NB4 (cell line): ENCODE measurements at regions not wholly inside any gene's neighbourhood (a gene's known extent, or its start where the extent isn't known, plus 50 kb on each side); places are given as distances from the start of the nearest gene placed in this dataset.

Experiments
- DNase-seq: peaks from one replicate; pipeline ENCODE4 v3.0.0; 2010; ENCODE audit warnings: low read depth
- H3K4me3 ChIP-seq: one replicate; pipeline ENCODE4 v1.5.1; 2011; ENCODE audit warnings: mild to moderate bottlenecking, low read depth, low read length, moderate library complexity
- MYC ChIP-seq: IDR thresholded peaks from 2 replicates; pipeline ENCODE4 v1.6.1; 2011; ENCODE audit warnings: low read depth, low read length
- POLR2A ChIP-seq: IDR thresholded peaks from 2 replicates; pipeline ENCODE4 v1.6.1; 2011; ENCODE audit warnings: mild to moderate bottlenecking; ENCODE audit not compliant: insufficient read length; ENCODE audit errors: extremely low read depth
- TF ChIP-seq, protein P1 (sequence below): IDR thresholded peaks from one replicate; pipeline ENCODE4 v1.5.1; 2012; ENCODE audit warnings: low read depth, low read length
- TF ChIP-seq, protein P2 (sequence below): IDR thresholded peaks from 2 replicates; pipeline ENCODE4 v1.6.1; 2011; ENCODE audit warnings: low read depth, low read length

DNA sequence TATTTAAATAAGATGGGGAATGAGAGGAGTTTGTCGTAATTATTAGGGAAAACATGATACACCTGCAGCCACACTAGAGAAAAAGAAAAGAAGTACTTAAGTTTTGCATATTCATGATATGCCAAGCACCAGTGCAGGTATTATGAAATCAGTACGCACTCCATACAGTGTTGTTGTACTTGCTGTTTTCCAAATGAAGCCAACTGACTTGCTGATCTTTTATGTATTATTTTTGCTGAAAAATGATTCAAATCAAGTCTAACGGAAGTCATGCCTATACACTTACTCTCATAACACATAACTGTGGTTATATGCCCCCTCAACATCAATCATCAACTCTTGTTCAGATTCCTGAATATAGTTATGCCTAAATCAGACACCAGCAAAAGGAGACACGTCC lies 584.9 kb upstream of the EYS start:
- DNase-seq, result no peak
- TF ChIP-seq, protein P1, sequence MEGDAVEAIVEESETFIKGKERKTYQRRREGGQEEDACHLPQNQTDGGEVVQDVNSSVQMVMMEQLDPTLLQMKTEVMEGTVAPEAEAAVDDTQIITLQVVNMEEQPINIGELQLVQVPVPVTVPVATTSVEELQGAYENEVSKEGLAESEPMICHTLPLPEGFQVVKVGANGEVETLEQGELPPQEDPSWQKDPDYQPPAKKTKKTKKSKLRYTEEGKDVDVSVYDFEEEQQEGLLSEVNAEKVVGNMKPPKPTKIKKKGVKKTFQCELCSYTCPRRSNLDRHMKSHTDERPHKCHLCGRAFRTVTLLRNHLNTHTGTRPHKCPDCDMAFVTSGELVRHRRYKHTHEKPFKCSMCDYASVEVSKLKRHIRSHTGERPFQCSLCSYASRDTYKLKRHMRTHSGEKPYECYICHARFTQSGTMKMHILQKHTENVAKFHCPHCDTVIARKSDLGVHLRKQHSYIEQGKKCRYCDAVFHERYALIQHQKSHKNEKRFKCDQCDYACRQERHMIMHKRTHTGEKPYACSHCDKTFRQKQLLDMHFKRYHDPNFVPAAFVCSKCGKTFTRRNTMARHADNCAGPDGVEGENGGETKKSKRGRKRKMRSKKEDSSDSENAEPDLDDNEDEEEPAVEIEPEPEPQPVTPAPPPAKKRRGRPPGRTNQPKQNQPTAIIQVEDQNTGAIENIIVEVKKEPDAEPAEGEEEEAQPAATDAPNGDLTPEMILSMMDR, result no peak
- TF ChIP-seq POLR2A, result no peak
- TF ChIP-seq, protein P2, sequence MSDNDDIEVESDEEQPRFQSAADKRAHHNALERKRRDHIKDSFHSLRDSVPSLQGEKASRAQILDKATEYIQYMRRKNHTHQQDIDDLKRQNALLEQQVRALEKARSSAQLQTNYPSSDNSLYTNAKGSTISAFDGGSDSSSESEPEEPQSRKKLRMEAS, result no peak
- no peak for TF ChIP-seq MYC

DNA sequence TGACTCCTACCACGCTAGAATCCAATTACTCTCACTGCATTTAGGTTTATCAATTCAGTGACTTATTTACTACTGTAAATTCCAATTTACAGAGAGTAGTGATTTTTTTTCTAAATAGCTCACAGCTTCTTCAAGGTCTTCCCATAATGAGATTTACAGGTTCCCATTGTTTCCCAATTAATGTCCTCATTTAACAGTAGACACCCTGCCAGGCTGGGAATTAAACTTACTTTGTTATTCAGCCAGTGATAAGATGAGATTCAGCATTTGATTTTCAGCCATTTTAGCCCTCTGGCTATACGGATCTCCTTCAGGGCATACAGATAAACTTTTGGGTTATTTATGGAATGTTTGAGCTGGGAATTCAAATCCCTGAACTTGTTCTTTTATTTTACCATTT lies 582.9 kb upstream of the EYS start:
- DNase-seq, result no peak
- H3K4me3 ChIP-seq, result no peak overlapping the region
- TF ChIP-seq POLR2A (no peak), MYC (no peak)
- TF ChIP-seq, protein P1, result no peak
- TF ChIP-seq, protein P2, result no peak

More for the DNA sequence above, 584.9 kb upstream of the EYS start:
- no peak overlapping the region for H3K4me3 ChIP-seq

DNA sequence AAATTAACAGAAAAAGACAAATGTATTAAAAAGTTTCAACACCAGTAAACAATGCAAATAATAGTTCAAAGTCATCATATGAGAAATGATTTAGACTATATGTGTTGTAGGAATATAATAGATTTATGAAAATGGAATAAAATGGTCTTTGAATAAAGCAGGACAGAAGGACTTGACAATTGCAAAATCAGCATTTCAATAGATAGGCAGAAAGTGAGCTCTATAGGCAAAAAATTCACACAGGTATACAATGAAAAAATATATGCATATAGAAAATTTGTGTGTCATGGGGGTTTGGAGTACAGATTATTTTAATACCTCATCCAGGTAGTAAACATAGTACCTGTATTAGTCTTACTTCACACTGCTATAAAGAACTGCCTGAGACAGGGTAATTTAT lies 571.1 kb upstream of the EYS start:
- H3K4me3 ChIP-seq, result no peak overlapping the region
- DNase-seq, result no peak
- no peak for TF ChIP-seq MYC
- TF ChIP-seq POLR2A, result no peak
- TF ChIP-seq, protein P1, result no peak
- TF ChIP-seq, protein P2, result no peak

DNA sequence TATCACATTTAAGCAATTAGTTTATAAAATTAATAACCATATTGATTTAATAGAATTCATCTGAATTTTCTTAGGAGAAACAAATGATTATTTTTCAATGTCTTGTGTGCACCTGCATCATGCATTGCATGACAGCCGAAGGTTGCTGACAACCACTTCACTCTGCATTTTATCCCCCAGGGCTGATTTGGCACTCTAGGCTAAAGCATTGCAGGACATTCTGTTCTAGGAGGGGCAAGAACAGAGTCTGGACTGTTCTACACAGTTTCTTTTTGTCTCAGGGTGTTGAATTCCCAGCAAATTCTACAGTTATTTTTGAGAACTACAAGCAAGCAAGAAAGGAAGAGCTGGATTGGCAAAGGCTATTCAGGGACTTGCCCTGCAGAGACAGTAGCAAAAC lies 570.4 kb upstream of the EYS start:
- DNase-seq, result no peak
- H3K4me3 ChIP-seq, result no peak overlapping the region
- TF ChIP-seq, protein P1, result no peak
- TF ChIP-seq, protein P2, result no peak
- TF ChIP-seq POLR2A (no peak), MYC (no peak)

DNA sequence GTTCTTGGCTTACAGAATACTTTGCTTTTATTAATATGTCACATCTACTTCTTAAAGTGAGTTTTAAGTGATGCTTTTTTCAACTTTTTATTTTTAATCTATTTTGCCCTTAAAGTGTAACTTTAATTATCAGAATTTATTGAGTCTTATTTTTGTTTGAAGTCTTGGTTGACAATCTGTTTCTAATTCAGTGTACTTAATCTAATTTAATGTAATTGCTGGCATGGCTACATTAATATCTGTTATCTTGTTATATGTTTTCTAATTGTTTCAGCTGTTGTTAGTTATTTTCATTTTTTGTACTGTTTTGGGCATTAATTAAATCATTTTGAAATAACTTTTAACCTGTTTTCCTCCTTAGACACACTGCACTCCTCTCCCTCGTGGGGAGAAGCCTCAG lies 558.7 kb upstream of the EYS start:
- no peak overlapping the region for H3K4me3 ChIP-seq
- TF ChIP-seq, protein P2, result no peak
- no peak for TF ChIP-seq POLR2A
- TF ChIP-seq MYC, result no peak
- TF ChIP-seq, protein P1, result no peak
- DNase-seq, result no peak

DNA sequence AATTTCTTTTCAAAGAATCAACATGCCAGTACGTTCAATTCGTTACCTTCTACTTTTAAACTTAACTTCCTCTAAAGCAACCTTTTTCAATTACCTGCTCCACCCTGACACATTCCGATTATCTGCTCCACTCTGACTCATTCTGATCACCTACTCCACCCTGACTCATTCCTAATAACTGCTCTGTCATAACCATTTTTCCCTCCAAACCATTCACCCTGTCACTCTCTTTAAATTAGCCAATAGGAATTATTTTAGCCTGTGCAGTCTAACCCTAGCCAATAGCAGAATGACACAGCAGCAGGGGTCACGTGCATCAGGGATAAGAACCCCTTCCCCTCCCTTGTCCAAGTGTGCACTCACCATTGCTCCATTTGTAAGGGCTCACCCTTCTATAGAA lies 557.4 kb upstream of the EYS start:
- H3K4me3 ChIP-seq, result no peak overlapping the region
- no peak for DNase-seq
- TF ChIP-seq, protein P2, result no peak
- TF ChIP-seq POLR2A, result no peak
- TF ChIP-seq MYC, result no peak
- TF ChIP-seq, protein P1, result no peak
